ENCODE measurements at regions not wholly inside any gene's neighbourhood (a gene's known extent, or its start where the extent isn't known, plus 50 kb on each side); places are given as distances from the start of the nearest gene placed in this dataset.

DNA sequence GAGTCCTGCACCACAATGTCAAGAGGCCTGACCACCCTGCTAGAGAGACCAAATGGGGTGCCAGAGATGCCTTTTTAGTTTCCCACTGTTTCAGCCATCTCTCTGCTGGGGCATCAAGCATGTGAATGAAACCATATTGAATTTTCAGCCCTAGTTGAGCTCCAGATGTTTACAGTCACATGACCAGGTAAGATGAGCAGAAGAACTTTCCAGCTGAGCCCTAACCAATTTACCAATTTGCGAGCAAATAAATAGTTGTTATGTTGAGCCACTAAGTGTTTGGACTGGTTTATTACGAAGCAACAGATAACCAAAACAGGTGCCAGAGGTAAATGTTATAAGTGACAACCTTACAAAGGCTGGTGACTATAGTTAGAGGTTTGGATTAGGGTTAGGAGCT, 209.1 kb upstream of the CCL2 start:
- Histone ChIP-seq H3K27me3 (no peaks in the 10 kb centered on the region), H3K9me3 (no peaks in the 10 kb centered on the region), H3K4me3 (no peak overlapping the region), H3K36me3 (ENCODE audit: low read depth, missing control alignments) (no peaks in the 10 kb centered on the region), H3K27ac (no peak overlapping the region), H3K4me1 (no peaks in the 10 kb centered on the region)
- DNase-seq = no peak
- intact Hi-C loops (cut with DNase I; ENCODE audit: low total_unique reads) = no loop called here
- TF ChIP-seq, protein P1, sequence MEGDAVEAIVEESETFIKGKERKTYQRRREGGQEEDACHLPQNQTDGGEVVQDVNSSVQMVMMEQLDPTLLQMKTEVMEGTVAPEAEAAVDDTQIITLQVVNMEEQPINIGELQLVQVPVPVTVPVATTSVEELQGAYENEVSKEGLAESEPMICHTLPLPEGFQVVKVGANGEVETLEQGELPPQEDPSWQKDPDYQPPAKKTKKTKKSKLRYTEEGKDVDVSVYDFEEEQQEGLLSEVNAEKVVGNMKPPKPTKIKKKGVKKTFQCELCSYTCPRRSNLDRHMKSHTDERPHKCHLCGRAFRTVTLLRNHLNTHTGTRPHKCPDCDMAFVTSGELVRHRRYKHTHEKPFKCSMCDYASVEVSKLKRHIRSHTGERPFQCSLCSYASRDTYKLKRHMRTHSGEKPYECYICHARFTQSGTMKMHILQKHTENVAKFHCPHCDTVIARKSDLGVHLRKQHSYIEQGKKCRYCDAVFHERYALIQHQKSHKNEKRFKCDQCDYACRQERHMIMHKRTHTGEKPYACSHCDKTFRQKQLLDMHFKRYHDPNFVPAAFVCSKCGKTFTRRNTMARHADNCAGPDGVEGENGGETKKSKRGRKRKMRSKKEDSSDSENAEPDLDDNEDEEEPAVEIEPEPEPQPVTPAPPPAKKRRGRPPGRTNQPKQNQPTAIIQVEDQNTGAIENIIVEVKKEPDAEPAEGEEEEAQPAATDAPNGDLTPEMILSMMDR (IDR thresholded peaks at IDR 0.05) = no peak
- TF ChIP-seq POLR2A (IDR thresholded peaks at IDR 0.05) = no peak
- WGBS, 2 donors = 89 to 93% methylated on average over 2 of the region's 2 CpGs

DNA sequence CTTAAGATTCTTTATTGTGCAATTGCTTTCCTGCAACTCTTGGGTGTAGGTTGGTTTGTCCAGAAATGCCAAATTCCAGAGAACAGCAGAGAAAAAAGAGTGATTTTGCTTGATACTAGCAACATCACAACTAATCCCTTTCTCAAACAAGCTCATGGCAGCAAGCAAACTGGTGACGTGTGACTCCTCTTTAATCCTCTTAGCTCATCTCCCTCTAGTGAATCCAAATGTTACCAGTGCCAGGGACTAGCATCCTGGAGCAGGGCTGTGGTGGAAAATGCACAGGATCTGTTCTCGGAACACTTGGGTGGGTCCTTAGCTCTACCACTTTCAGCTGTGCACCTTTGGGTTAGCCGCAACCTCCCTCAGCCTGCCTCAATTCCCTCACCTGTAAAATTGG, 204.0 kb upstream of the CCL2 start:
- TF ChIP-seq, protein P1 (IDR thresholded peaks at IDR 0.05) = no peak
- no peak for TF ChIP-seq POLR2A (IDR thresholded peaks at IDR 0.05)
- intact Hi-C loops (cut with DNase I; ENCODE audit: low total_unique reads) = no loop called here
- no peaks in the 10 kb centered on the region for H3K27me3 ChIP-seq
- no peak for DNase-seq
- no peak overlapping the region for H3K4me3 ChIP-seq
- 71 to 79% methylated on average over 3 of the region's 3 CpGs for WGBS, 2 donors
- no peaks in the 10 kb centered on the region for H3K9me3 ChIP-seq
- no peaks in the 10 kb centered on the region for H3K36me3 ChIP-seq (ENCODE audit: low read depth, missing control alignments)
- no peak overlapping the region for H3K27ac ChIP-seq
- no peaks in the 10 kb centered on the region for H3K4me1 ChIP-seq

DNA sequence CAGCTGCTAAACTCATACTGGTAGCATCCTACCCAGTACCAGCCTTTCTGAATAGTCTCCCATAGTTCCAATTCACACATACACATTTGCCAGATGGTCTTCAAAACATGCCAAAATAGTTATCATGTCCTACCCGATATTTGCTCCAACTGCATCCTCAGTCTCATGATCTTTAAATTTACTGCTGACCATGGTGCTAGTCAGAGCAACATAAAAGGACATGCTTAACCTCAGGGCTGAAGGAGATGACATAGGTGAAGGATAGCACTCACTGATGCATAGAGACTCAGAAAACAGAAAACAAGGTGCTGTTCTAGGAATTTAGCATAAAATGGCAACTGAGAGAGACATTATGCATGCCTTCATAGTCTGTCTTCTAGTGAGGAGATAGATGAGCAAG, 200.6 kb upstream of the CCL2 start:
- Histone ChIP-seq H3K27me3 (no peaks in the 10 kb centered on the region), H3K9me3 (no peaks in the 10 kb centered on the region), H3K36me3 (ENCODE audit: low read depth, missing control alignments) (no peaks in the 10 kb centered on the region), H3K4me3 (no peak overlapping the region), H3K4me1 (no peaks in the 10 kb centered on the region), H3K27ac (no peak overlapping the region)
- TF ChIP-seq POLR2A (IDR thresholded peaks at IDR 0.05) = no peak
- TF ChIP-seq, protein P1 (IDR thresholded peaks at IDR 0.05) = no peak
- intact Hi-C loops (cut with DNase I; ENCODE audit: low total_unique reads) = no loop called here
- DNase-seq = no peak
- 75 to 82% methylated on average over 1 of the region's 1 CpG for WGBS, 2 donors

DNA sequence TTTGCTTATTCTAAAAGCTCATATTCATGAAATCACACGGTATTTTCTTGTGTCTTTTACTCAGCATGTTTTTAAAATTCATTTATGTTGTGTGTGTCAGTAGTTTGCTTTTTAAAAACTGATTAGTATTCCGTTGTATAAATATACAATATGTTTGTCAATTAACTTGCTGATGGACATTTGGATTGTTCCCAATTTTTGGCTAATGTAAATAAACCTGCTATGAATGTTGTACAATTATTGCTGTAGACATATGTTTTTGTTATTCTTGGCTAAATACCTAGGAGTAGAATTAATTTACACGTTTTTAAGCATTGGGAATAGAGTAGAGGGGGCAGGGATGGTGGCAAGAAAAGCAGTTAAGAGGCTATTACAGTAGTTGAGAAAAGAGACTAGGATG, 199.5 kb upstream of the CCL2 start:
- no peaks in the 10 kb centered on the region for H3K36me3 ChIP-seq (ENCODE audit: low read depth, missing control alignments)
- 48% methylated on average over 3 of the region's 3 CpGs for WGBS, 2 donors
- no peak for DNase-seq
- no peaks in the 10 kb centered on the region for H3K4me1 ChIP-seq
- H3K9me3 ChIP-seq = no peaks in the 10 kb centered on the region
- TF ChIP-seq, protein P1 (IDR thresholded peaks at IDR 0.05) = no peak
- no peak for TF ChIP-seq POLR2A (IDR thresholded peaks at IDR 0.05)
- no peaks in the 10 kb centered on the region for H3K27me3 ChIP-seq
- H3K27ac ChIP-seq = no peak overlapping the region
- H3K4me3 ChIP-seq = no peak overlapping the region
- intact Hi-C loops (cut with DNase I; ENCODE audit: low total_unique reads) = no loop called here

DNA sequence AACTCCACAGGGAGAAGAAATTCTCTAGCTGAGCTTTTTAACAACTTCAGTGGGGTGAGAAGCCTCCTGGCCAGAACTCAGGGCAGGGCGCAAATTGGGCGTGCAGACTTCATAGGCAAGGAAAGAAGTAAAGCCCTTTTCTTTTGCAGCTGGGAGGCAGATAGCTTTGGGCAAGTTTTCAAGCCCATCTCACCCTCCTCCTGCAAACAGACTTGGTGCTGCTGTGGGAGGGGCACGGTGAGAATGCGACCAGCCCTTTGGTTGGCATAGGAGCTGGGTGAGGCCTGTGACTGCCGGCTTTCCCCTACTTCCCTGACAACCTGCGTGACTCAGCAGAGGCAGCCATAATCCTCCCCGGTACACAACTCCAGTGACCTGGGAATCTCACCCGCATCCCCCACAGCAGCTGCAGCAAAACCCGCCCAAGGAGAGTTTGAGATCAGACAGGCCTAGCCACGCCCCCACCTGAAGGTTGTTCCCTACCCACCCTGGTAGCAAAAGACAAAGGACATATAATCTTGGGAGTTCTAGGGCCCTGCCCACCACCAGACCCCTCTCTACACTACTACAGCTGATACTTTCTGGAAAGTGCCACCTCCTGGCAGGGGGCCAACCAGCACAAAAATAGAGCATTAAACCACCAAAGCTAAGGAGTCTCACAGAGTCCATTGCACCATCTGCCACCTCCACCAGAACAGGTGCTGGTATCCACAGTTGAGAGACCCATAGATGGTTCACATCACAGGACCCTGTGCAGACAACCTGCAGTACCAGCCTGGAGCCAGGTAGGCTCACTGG, 195.5 kb upstream of the CCL2 start:
- Histone ChIP-seq H3K4me1 (no peaks in the 10 kb centered on the region), H3K4me3 (no peak overlapping the region), H3K36me3 (ENCODE audit: low read depth, missing control alignments) (no peaks in the 10 kb centered on the region), H3K27ac (no peak overlapping the region), H3K27me3 (no peaks in the 10 kb centered on the region), H3K9me3 (no peaks in the 10 kb centered on the region)
- no peak for DNase-seq
- 92 to 95% methylated on average over 9 to 10 of the region's 10 CpGs for WGBS, 2 donors
- intact Hi-C loops (cut with DNase I; ENCODE audit: low total_unique reads) = no loop called here
- TF ChIP-seq, protein P1 (IDR thresholded peaks at IDR 0.05) = no peak
- no peak for TF ChIP-seq POLR2A (IDR thresholded peaks at IDR 0.05)

Measured in testis (tissue), 2 donors.